Ecto neural progenitor cell (in vitro differentiated cells): ENCODE measurements at regions not wholly inside any gene's neighbourhood (a gene's known extent, or its start where the extent isn't known, plus 50 kb on each side); places are given as distances from the start of the nearest gene placed in this dataset.
A peak's percentile ranks its signal among the peaks of the same experiment; 100 is the strongest.

Source experiments
- DNase-seq: peaks from one replicate; pipeline ENCODE4 v3.0.0-alpha.2; 2018; ENCODE audit warnings: low spot score

DNA sequence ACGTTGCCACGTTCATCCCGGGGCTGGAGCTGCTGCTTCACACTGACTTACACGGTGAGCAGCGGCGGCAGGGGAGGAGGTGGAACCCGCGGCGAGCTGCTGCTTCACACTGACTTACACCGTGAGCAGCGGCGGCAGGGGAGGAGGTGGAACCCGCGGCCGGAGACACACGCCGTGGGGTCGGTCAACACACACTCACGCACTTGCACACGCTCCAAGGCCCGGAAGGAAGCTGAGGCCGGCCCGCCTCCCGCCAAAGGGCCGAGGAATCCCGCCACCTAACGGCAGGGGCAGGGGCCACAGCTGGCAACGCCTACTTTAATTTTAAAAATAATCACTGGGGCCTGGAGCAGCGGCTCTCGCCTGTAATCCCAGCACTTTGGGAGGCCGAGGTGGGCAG lies 94.4 kb upstream of the FOXC1 start:
- no peak for DNase-seq

- no peak for DNase-seq
Measured at GRCh38 chr6:1515781-1516180, 93.9 kb upstream of the FOXC1 start.

- no peak for DNase-seq
Measured at GRCh38 chr6:1516742-1517520, 92.8 kb upstream of the FOXC1 start.

DNA sequence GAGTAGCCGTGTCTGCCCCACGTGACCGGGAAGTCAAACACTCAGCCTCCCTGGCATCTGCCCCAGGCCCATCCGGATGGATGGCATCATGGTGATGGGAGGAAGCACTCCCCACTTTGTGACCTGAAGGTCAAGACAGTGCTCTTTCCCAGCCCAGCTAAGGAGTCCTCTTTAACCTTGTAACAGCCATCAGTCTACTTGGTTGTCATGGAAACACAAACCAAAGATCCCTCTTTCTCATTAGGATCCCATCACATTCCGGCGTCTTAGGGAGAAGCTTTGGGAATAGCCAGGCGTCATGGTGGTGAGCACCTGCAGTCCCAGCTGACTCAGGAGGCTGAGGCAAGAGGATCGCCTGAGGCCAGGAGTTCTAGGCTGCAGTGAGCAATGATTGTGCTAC lies 90.9 kb upstream of the FOXC1 start:
- DNase-seq = no peak

DNA sequence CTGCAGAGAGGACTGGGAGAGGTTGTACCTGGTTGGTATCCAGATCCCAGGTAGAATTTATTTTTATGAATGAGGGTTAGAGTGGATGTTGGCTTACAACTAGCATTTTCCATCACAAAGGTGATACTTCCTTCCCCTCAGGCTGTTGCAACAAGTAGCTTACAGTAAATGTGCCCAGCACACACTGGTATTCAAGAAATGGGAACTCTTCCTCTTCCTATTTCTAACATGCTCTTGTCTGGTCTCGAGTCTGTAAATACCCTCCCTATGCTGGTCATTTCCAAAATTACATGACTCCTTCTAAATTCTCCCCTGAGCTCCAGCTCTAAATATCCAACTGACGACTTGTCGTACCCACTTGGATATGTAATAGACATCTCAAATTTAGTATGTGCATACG lies 90.1 kb upstream of the FOXC1 start:
- DNase-seq = no peak

- DNase-seq = no peak
Measured at GRCh38 chr6:1522779-1523178, 86.9 kb upstream of the FOXC1 start.

GRCh38 chr6:1524040-1524480 lies 85.7 kb upstream of the FOXC1 start:
- DNase-seq = peak; percentile 85

DNA sequence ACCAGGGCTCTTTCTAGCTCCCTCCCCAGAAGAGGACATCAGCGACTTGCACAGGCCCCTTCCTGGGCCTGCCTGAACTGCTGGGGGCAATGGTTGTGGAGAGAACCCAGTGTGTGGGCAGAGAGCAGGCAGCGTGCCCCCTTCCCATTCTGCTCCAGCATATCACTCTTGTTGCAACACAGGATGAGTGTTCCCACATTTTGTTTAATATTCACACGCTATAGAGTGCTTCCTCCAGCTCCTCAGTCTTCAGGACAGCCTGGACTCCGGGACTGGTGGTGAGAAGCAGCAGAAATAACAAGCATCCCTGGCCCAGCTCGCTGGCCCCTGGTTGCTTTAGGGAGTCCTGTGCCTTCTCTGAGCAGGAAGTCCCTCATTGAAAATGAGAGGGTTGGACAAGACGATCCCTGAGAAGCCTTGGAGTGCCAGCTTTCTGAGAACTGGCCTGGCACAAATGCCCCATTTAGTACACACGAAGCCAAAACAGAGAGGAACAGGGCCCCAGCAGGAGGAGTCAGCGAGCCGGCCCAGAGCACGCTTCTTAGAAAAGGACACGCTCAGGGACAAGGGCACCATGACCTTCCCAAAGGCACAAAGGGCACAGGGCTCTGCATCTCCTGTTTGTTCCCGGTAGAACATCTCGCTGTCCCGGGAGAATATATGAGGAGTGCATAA lies 84.2 kb upstream of the FOXC1 start:
- DNase-seq = no peak

DNA sequence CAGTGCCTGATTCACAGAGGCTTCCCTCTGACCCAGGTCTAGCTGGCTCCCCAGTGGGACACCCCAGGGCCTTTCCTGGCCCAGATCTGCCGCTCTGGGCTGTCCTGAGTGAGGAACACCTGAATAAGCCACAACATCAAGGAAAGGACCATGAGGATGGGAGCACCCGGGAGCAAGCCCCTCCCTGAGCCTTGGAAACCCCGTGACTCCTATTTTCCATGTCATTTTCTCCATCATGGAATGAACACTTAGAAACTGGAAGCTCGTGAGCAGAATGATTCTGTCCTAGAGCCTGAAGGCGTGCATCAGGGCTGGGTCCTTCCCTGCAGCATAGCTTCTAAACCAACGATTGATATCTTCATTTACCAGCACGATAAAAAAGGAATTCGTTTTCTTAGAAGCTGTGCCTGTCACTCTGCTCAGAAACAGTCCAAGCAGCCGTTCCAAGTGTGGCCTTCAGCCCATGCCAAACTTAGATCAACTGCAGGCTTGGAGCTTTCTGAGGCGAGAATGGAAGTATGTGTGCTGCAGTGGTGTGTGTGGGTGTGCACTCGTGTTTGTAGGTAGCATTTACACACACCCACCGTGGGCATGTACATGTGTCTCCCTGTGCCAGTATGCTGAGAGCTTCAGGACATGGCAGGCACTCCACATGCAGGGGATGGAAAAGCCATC lies 83.2 kb upstream of the FOXC1 start:
- DNase-seq = no peak

DNA sequence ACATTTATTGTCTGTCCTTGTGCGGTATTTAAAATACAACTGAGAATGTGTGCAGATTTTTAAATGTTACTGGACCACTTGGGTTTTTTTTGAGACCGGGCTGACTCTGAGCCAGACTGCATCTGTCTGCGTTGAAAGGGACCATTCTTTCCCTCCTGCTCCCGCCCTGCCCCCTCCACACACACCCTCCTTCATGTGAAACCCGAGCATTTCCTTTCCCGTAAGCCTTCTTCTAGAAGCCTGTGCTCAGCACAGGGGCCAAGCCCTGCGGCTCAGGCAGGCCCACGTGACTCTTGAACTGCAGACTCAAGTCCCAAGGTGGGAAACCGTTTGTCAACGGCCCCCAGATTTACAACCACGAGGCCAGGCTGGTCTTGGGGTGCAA lies 82.7 kb upstream of the FOXC1 start:
- DNase-seq = no peak

- DNase-seq = no peak
Measured at GRCh38 chr6:1535295-1535694, 74.4 kb upstream of the FOXC1 start.

- no peak for DNase-seq
Measured at GRCh38 chr6:1536526-1537429, 72.9 kb upstream of the FOXC1 start.

DNA sequence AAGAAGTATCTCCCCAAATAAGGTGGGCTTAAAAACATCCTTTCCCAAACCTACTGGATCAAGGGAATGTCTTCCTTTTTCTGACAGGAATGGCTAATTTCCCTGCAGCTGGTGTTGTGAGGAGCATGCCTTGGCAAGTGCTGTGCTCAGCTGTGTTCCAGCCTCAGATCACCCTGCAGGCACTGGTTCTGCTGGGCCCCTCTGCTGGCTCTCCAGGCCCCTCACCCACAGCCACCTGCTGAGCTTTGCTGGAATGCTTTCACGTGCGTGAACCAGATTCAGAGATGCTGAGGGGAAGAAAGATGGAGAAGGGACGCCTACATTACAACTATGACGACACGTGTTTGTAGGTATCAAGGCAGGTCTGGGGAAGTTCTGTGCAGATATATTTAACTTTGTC lies 71.3 kb upstream of the FOXC1 start:
- DNase-seq = no peak

- no peak for DNase-seq
Measured at GRCh38 chr6:1538810-1539478, 70.8 kb upstream of the FOXC1 start.

GRCh38 chr6:1540864-1541521 lies 68.7 kb upstream of the FOXC1 start:
- no peak for DNase-seq

DNA sequence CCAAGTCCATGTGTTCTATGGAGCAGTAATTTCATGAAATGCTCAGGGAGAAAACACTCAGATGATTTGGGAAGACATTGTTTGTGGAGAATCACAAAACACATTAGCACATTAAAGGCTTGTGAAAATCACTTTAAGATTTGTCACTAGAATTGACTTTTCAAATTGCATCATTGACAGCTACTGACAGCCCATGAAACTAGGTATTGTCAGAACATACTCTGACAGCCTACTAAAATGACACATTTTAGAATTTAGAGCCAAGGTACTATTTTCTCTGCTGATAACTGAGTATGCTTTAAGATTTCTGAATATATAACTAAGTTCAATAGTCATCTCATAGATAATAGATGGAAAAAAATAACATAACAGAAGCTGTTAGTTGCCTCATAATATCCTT lies 67.4 kb upstream of the FOXC1 start:
- no peak for DNase-seq

- DNase-seq = no peak
Measured at GRCh38 chr6:1542764-1543163, 67.0 kb upstream of the FOXC1 start.

DNA sequence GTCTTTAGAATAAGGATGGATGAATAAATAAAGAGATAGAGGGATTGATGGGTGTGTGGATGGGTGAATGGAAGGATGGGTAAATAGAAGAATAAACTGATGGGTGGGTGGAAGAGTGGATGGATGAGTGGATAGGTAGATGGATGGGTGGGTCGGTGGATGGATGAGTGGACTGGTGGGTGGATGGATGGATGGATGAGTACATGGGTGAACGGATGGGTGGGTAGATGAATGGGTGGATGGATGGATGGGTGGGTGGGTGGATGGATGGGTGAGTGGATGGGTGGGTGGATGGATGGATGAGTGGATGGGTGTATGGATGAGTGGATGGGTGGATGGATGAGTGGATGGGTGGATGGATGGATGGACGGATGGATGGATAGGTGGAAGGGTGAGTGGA lies 65.7 kb upstream of the FOXC1 start:
- DNase-seq = no peak

- no peak for DNase-seq
Measured at GRCh38 chr6:1544603-1545002, 65.1 kb upstream of the FOXC1 start.

- DNase-seq = no peak
Measured at GRCh38 chr6:1545654-1546053, 64.1 kb upstream of the FOXC1 start.

GRCh38 chr6:1547785-1548184 lies 61.9 kb upstream of the FOXC1 start:
- no peak for DNase-seq
